ENCODE measurements at regions not wholly inside any gene's neighbourhood (a gene's known extent, or its start where the extent isn't known, plus 50 kb on each side); places are given as distances from the start of the nearest gene placed in this dataset.

- TF ChIP-seq EZH2phosphoT487 (IDR thresholded peaks at IDR 0.05; ENCODE audit: low read length) (no peak), CTCF (IDR thresholded peaks at IDR 0.05; ENCODE audit: low read length) (no peak), EZH2 (optimal IDR thresholded peaks at IDR 0.05; ENCODE audit: low read depth, low read length) (no peak)
These were observed 121.1 kb downstream of the DDX1 start for GRCh38 chr2:15712551-15713342.
